GM18508 (cell line): ENCODE measurements at regions not wholly inside any gene's neighbourhood (a gene's known extent, or its start where the extent isn't known, plus 50 kb on each side); places are given as distances from the start of the nearest gene placed in this dataset.

Experiments used
- ATAC-seq: cut with Tn5 transposase; IDR thresholded peaks from one replicate; pipeline ENCODE4 v1.9.1; 2021; ENCODE audit warnings: moderate number of reproducible peaks; ENCODE audit not compliant: insufficient read depth, unreplicated experiment

- ATAC-seq, result no peak
These were observed 435.3 kb downstream of the KLF12 start for GRCh38 chr13:73698859-73699258.

GRCh38 chr13:73697166-73697565, 437.0 kb downstream of the KLF12 start:
- no peak for ATAC-seq

- no peak for ATAC-seq
These were observed 437.5 kb downstream of the KLF12 start for GRCh38 chr13:73696713-73697112.

- ATAC-seq, result no peak
These were observed 437.9 kb downstream of the KLF12 start for GRCh38 chr13:73696271-73696670.

GRCh38 chr13:73695325-73695724, 438.9 kb downstream of the KLF12 start:
- no peak for ATAC-seq

- no peak for ATAC-seq
These were observed 441.0 kb downstream of the KLF12 start for GRCh38 chr13:73693215-73693614.

GRCh38 chr13:73691891-73692290, 442.3 kb downstream of the KLF12 start:
- no peak for ATAC-seq

- no peak for ATAC-seq
These were observed 446.3 kb downstream of the KLF12 start for GRCh38 chr13:73687929-73688328.

GRCh38 chr13:73687087-73687486, 447.1 kb downstream of the KLF12 start:
- no peak for ATAC-seq

- no peak for ATAC-seq
These were observed 449.5 kb downstream of the KLF12 start for GRCh38 chr13:73684750-73685149.

- no peak for ATAC-seq
These were observed 449.9 kb downstream of the KLF12 start for GRCh38 chr13:73684286-73684685.

- no peak for ATAC-seq
These were observed 450.5 kb downstream of the KLF12 start for GRCh38 chr13:73683746-73684145.

GRCh38 chr13:73681779-73682178, 452.4 kb downstream of the KLF12 start:
- no peak for ATAC-seq

GRCh38 chr13:73681015-73681414, 453.2 kb downstream of the KLF12 start:
- ATAC-seq, result no peak

GRCh38 chr13:73677048-73677601, 457.1 kb downstream of the KLF12 start:
- ATAC-seq, result no peak

GRCh38 chr13:73676550-73677047, 457.6 kb downstream of the KLF12 start:
- ATAC-seq, result no peak

- ATAC-seq, result no peak
These were observed 458.4 kb downstream of the KLF12 start for GRCh38 chr13:73675821-73676220.

GRCh38 chr13:73674570-73674969, 459.6 kb downstream of the KLF12 start:
- ATAC-seq, result no peak

- no peak for ATAC-seq
These were observed 460.3 kb downstream of the KLF12 start for GRCh38 chr13:73673931-73674330.

- no peak for ATAC-seq
These were observed 461.7 kb downstream of the KLF12 start for GRCh38 chr13:73672492-73672891.

GRCh38 chr13:73671732-73672131, 462.5 kb downstream of the KLF12 start:
- ATAC-seq, result no peak

GRCh38 chr13:73671011-73671410, 463.2 kb downstream of the KLF12 start:
- ATAC-seq, result no peak

GRCh38 chr13:73667756-73668155, 466.4 kb downstream of the KLF12 start:
- no peak for ATAC-seq
